NCI-H1417 (cell line): ENCODE measurements at regions not wholly inside any gene's neighbourhood (a gene's known extent, or its start where the extent isn't known, plus 50 kb on each side); places are given as distances from the start of the nearest gene placed in this dataset.
"Not testable (repeated sequence)": the region's sequence is repeated elsewhere in the genome, so short reads cannot be mapped to it uniquely, and the experiment has no call there.

Source experiments
- DNase-seq, 3 experiments: peaks; one replicate each; lab custom pipeline; 2025; lab: John Stamatoyannopoulos, UW

- no peak for DNase-seq
Measured at GRCh38 chr21:14754682-14755081, 208.6 kb upstream of the SAMSN1 start.

GRCh38 chr21:14754259-14754604 lies 208.1 kb upstream of the SAMSN1 start:
- DNase-seq: no peak

GRCh38 chr21:14753466-14754258 lies 207.5 kb upstream of the SAMSN1 start:
- no peak for DNase-seq

GRCh38 chr21:14753069-14753465 lies 207.0 kb upstream of the SAMSN1 start:
- DNase-seq: no peak

GRCh38 chr21:14752345-14752909 lies 206.3 kb upstream of the SAMSN1 start:
- DNase-seq: no peak

- no peak for DNase-seq
Measured at GRCh38 chr21:14751602-14752344, 205.7 kb upstream of the SAMSN1 start.

GRCh38 chr21:14751011-14751410 lies 204.9 kb upstream of the SAMSN1 start:
- no peak for DNase-seq

- no peak for DNase-seq
Measured at GRCh38 chr21:14750041-14750440, 203.9 kb upstream of the SAMSN1 start.

- no peak for DNase-seq
Measured at GRCh38 chr21:14748662-14749061, 202.5 kb upstream of the SAMSN1 start.

- no peak for DNase-seq
Measured at GRCh38 chr21:14744368-14744767, 198.3 kb upstream of the SAMSN1 start.

GRCh38 chr21:14742119-14742518 lies 196.0 kb upstream of the SAMSN1 start:
- peak in 1 of 3 experiments; percentile 11 for DNase-seq

- DNase-seq: peak in 2 of 3 experiments; percentile 38 to 85
Measured at GRCh38 chr21:14741256-14741655, 195.1 kb upstream of the SAMSN1 start.

- no peak for DNase-seq
Measured at GRCh38 chr21:14740692-14741091, 194.6 kb upstream of the SAMSN1 start.

- DNase-seq: no peak
Measured at GRCh38 chr21:14740116-14740515, 194.0 kb upstream of the SAMSN1 start.

- no peak for DNase-seq
Measured at GRCh38 chr21:14739590-14739989, 193.5 kb upstream of the SAMSN1 start.

- DNase-seq: not testable (repeated sequence)
Measured at GRCh38 chr21:14738576-14738975, 192.5 kb upstream of the SAMSN1 start.

- DNase-seq: peak; percentile 1 to 54 (median 8)
Measured at GRCh38 chr21:14737922-14738321, 191.8 kb upstream of the SAMSN1 start.

GRCh38 chr21:14737284-14737691 lies 191.2 kb upstream of the SAMSN1 start:
- no peak for DNase-seq

- no peak for DNase-seq
Measured at GRCh38 chr21:14736672-14737071, 190.6 kb upstream of the SAMSN1 start.

GRCh38 chr21:14736162-14736561 lies 190.0 kb upstream of the SAMSN1 start:
- no peak for DNase-seq

- DNase-seq: no peak
Measured at GRCh38 chr21:14734833-14735232, 188.7 kb upstream of the SAMSN1 start.

GRCh38 chr21:14734191-14734590 lies 188.1 kb upstream of the SAMSN1 start:
- DNase-seq: no peak

GRCh38 chr21:14725219-14725618 lies 179.1 kb upstream of the SAMSN1 start:
- no peak for DNase-seq
